Keratinocyte (primary cell): ENCODE measurements at regions not wholly inside any gene's neighbourhood (a gene's known extent, or its start where the extent isn't known, plus 50 kb on each side); places are given as distances from the start of the nearest gene placed in this dataset.
A peak's percentile ranks its signal among the peaks of the same experiment; 100 is the strongest.

Experiments used
- DNase-seq: peaks from one replicate; pipeline ENCODE4 v3.0.0-alpha.2; 2011; ENCODE audit warnings: low read depth, missing footprints, low spot score
- FAIRE-seq: peaks from 2 replicates; lab custom pipeline; 2011; peaks lifted over from hg19 to GRCh38; lab: Jason Lieb, UNC
- H2AFZ ChIP-seq: 2 replicates; pipeline ENCODE4 v1.6.0; 2012; ENCODE audit warnings: low read length, control low read depth, inconsistent platforms; ENCODE audit not compliant: control insufficient read depth
- H3K27ac ChIP-seq: 2 replicates; pipeline ENCODE4 v1.5.1; 2011; ENCODE audit warnings: low read length; ENCODE audit not compliant: control insufficient read depth, insufficient read depth
- H3K27me3 ChIP-seq: 3 replicates; pipeline ENCODE4 v1.6.0; 2011; ENCODE audit warnings: low read length; ENCODE audit not compliant: control insufficient read depth, insufficient read depth; ENCODE audit errors: extremely low read depth
- H3K36me3 ChIP-seq, 2 experiments: 2 replicates in 1 of 2; 3 replicates in 1 of 2; pipeline ENCODE4 v1.5.1; 2011; ENCODE audit warnings: low read length in 2 of 2, mild to moderate bottlenecking in 1 of 2; ENCODE audit not compliant: control insufficient read depth in 2 of 2, insufficient read depth in 2 of 2; ENCODE audit errors: extremely low read depth in 1 of 2
- H3K4me1 ChIP-seq: 3 replicates; pipeline ENCODE4 v1.5.1; 2011; ENCODE audit warnings: low read length; ENCODE audit not compliant: control insufficient read depth, insufficient read depth; ENCODE audit errors: extremely low read depth
- H3K4me2 ChIP-seq: 3 replicates; pipeline ENCODE4 v1.6.0; 2011; ENCODE audit warnings: low read depth, low read length; ENCODE audit not compliant: control insufficient read depth, insufficient read depth; ENCODE audit errors: extremely low read depth
- H3K4me3 ChIP-seq, 3 experiments: fragments of 200-600 bp in 1 of 3; sonication (generic) in 1 of 3; 2 replicates in 2 of 3; 3 replicates in 1 of 3; pipeline ENCODE4 v1.5.1; 2011 to 2016; ENCODE audit warnings: low read length in 3 of 3, mild to moderate bottlenecking in 3 of 3, control low read depth in 2 of 3, inconsistent platforms in 1 of 3, low read depth in 1 of 3, mixed read lengths in 1 of 3, mixed run types in 1 of 3, moderate library complexity in 1 of 3; ENCODE audit not compliant: control insufficient read depth in 2 of 3, insufficient read depth in 2 of 3; ENCODE audit errors: extremely low read depth in 1 of 3
- H3K79me2 ChIP-seq: 2 replicates; pipeline ENCODE4 v1.6.0; 2012; ENCODE audit warnings: low read length; ENCODE audit not compliant: control insufficient read depth, insufficient read depth
- H3K9ac ChIP-seq: 3 replicates; pipeline ENCODE4 v1.6.0; 2011; ENCODE audit warnings: low read length; ENCODE audit not compliant: control insufficient read depth, insufficient read depth; ENCODE audit errors: extremely low read depth
- H3K9me1 ChIP-seq: 3 replicates; pipeline ENCODE4 v1.6.0; 2011; ENCODE audit warnings: low read length; ENCODE audit not compliant: control insufficient read depth, insufficient read depth; ENCODE audit errors: extremely low read depth
- H3K9me3 ChIP-seq: 2 replicates; pipeline ENCODE4 v1.5.1; 2012; ENCODE audit warnings: low read depth, low read length; ENCODE audit not compliant: control insufficient read depth
- H4K20me1 ChIP-seq: 3 replicates; pipeline ENCODE4 v1.6.0; 2011; ENCODE audit warnings: low read length; ENCODE audit not compliant: control insufficient read depth, insufficient read depth; ENCODE audit errors: extremely low read depth
- CTCF ChIP-seq, 3 experiments: IDR thresholded peaks in 1 of 3; conservative IDR thresholded peaks in 1 of 3; optimal IDR thresholded peaks in 1 of 3; 2 replicates in 2 of 3; 3 replicates in 1 of 3; pipeline versions ENCODE3 to v1.5.1; 2011; ENCODE audit warnings: low read length in 3 of 3, mild to moderate bottlenecking in 3 of 3, moderate library complexity in 2 of 3, control low read depth in 1 of 3, inconsistent platforms in 1 of 3; ENCODE audit not compliant: insufficient read depth in 2 of 3; ENCODE audit errors: extremely low read depth in 1 of 3
- EZH2 ChIP-seq: IDR thresholded peaks from one replicate; pipeline ENCODE4 v1.6.1; 2012; ENCODE audit warnings: inconsistent platforms, mild to moderate bottlenecking, low read length, moderate library complexity
- dilution Hi-C: fragments of 300-500 bp; cut with MboI; formaldehyde crosslinking; loops from one replicate; pipeline ENCODE4 v1.7.0; 2020; ENCODE audit warnings: low sequenced_read_pairs; ENCODE audit not compliant: extremely low pct_ligation_motif_present

- Histone ChIP-seq H3K27me3 (no peaks in the 10 kb centered on the region), H3K4me1 (peaks cover 4% of the 10 kb centered on the region), H3K79me2 (no peaks in the 10 kb centered on the region), H3K4me3 (no peak overlapping the region), H4K20me1 (no peaks in the 10 kb centered on the region), H3K27ac (peak overlapping the region; percentile 47), H3K9me1 (no peaks in the 10 kb centered on the region), H3K36me3 (no peaks in the 10 kb centered on the region), H3K9me3 (no peaks in the 10 kb centered on the region), H3K9ac (no peak overlapping the region), H3K4me2 (peak overlapping the region; percentile 32), H2AFZ (peak overlapping the region; percentile 85)
- FAIRE-seq (peak; percentile 91), DNase-seq (peak; percentile 61)
- dilution Hi-C loops: no loop called here
- TF ChIP-seq EZH2 (no peak), CTCF (optimal IDR thresholded peaks at IDR 0.05 in 1 of 3, IDR thresholded peaks at IDR 0.05 in 1 of 3, conservative IDR thresholded peaks at IDR 0.05 in 1 of 3; ENCODE audit: extremely low read depth in 1 of 3, insufficient read depth in 2 of 3, low read length in 3 of 3) (no peak)
Measured at GRCh38 chr15:87287156-87287555, 969.4 kb downstream of the NTRK3 start.

GRCh38 chr15:87269566-87269965, 987.0 kb downstream of the NTRK3 start:
- peak overlapping the region; percentile 37 for H3K9ac ChIP-seq
- dilution Hi-C loops: no loop called here
- no peaks in the 10 kb centered on the region for H3K36me3 ChIP-seq
- DNase-seq: peak; percentile 55
- peak; percentile 90 for FAIRE-seq
- H3K4me3 ChIP-seq: no peak overlapping the region
- H3K79me2 ChIP-seq: no peaks in the 10 kb centered on the region
- peaks cover 3% of the 10 kb centered on the region for H3K9me3 ChIP-seq
- no peaks in the 10 kb centered on the region for H4K20me1 ChIP-seq
- no peaks in the 10 kb centered on the region for H3K27me3 ChIP-seq
- no peak overlapping the region for H3K4me2 ChIP-seq
- H2AFZ ChIP-seq: no peak overlapping the region
- no peaks in the 10 kb centered on the region for H3K9me1 ChIP-seq
- H3K4me1 ChIP-seq: peaks cover 10% of the 10 kb centered on the region
- H3K27ac ChIP-seq: peak overlapping the region; percentile 76
- TF ChIP-seq EZH2: no peak
- TF ChIP-seq CTCF (optimal IDR thresholded peaks at IDR 0.05 in 1 of 3, IDR thresholded peaks at IDR 0.05 in 1 of 3, conservative IDR thresholded peaks at IDR 0.05 in 1 of 3; ENCODE audit: extremely low read depth in 1 of 3, insufficient read depth in 2 of 3, low read length in 3 of 3): no peak
